ENCODE measurements at regions not wholly inside any gene's neighbourhood (a gene's known extent, or its start where the extent isn't known, plus 50 kb on each side); places are given as distances from the start of the nearest gene placed in this dataset.

DNA sequence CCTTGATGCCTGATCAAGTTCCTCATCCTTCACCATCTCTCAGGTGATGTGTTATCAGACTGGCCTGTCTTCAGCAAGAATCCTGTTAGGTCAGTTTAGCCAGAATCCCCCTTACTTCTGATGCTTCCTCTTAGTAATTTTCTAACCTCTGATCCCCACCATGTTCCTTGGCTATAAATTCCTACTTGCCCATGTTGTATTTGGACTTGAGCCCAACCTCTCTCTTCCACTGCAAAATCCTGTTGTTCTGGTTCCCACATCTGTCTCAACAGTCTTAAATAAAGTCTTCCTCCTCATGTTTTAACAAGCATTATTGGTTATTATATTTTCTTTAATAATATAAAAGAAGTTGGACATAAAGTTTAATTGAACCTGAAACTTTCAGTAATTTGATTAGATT lies 987.8 kb upstream of the USP15 start:
- Histone ChIP-seq H4K8ac (ENCODE audit: extremely low read depth, insufficient read depth, low read length) (no peak overlapping the region), H4K5ac (ENCODE audit: insufficient read length, low read depth, low read length) (no peak overlapping the region), H3K18ac (ENCODE audit: extremely low read depth, low read length) (no peak overlapping the region), H2AFZ (ENCODE audit: low read length) (no peak overlapping the region), H3K4me1 (replicated peaks in 1 of 4; ENCODE audit: control insufficient read depth in 3 of 4, insufficient read depth in 4 of 4, low read length in 3 of 4) (no peaks in the 10 kb centered on the region), H4K20me1 (replicated peaks in 1 of 2; ENCODE audit: control insufficient read depth in 1 of 2, insufficient read depth in 2 of 2, low read length in 2 of 2) (no peaks in the 10 kb centered on the region), H3K4ac (replicated peaks; ENCODE audit: insufficient read length, low read depth, low read length) (no peak overlapping the region), H2BK12ac (ENCODE audit: low read depth, low read length) (no peak overlapping the region), H3K36me3 (ENCODE audit: control insufficient read depth in 2 of 4, insufficient read depth in 4 of 4, low read length in 3 of 4) (no peaks in the 10 kb centered on the region), H2BK5ac (ENCODE audit: low read depth, low read length) (no peak overlapping the region), H2BK15ac (ENCODE audit: low read length) (no peak overlapping the region), H3K23ac (ENCODE audit: insufficient read length) (no peak overlapping the region), H3K4me2 (ENCODE audit: insufficient read depth in 1 of 2, low read depth in 2 of 2, low read length in 2 of 2) (no peak overlapping the region), H3K27me3 (replicated peaks in 1 of 4; ENCODE audit: control insufficient read depth in 3 of 4, extremely low read depth in 1 of 4, insufficient read depth in 3 of 4, low read length in 3 of 4) (no peaks in the 10 kb centered on the region), H3K79me2 (ENCODE audit: control insufficient read depth in 1 of 2, insufficient read depth in 2 of 2, low read length in 2 of 2) (no peaks in the 10 kb centered on the region), H3K4me3 (ENCODE audit: extremely low read depth in 1 of 4, insufficient read depth in 2 of 4, low read depth in 3 of 4, low read length in 4 of 4) (no peak overlapping the region), H3K9me3 (ENCODE audit: insufficient read depth in 2 of 2, low read depth in 1 of 2, low read length in 1 of 2) (no peaks in the 10 kb centered on the region), H2AK5ac (ENCODE audit: low read depth, low read length) (no peak overlapping the region), H3K27ac (ENCODE audit: low read depth, low read length) (no peak overlapping the region), H3K14ac (ENCODE audit: insufficient read length) (no peak overlapping the region), H2BK120ac (replicated peaks; ENCODE audit: low read depth, low read length) (no peak overlapping the region), H3K79me1 (ENCODE audit: low read depth, low read length) (no peaks in the 10 kb centered on the region), H4K91ac (replicated peaks; ENCODE audit: insufficient read length, low read length) (no peak overlapping the region), H3K23me2 (ENCODE audit: low read depth, low read length) (no peaks in the 10 kb centered on the region; the same call in 1 of the 2 replicates), H2BK20ac (ENCODE audit: low read length) (no peak overlapping the region), H3K56ac (replicated peaks; ENCODE audit: insufficient read length, low read depth, low read length) (no peak overlapping the region), H3K9ac (replicated peaks in 1 of 4; ENCODE audit: extremely low read depth in 1 of 4, low read depth in 3 of 4, low read length in 3 of 4) (no peak overlapping the region)
- FAIRE-seq (no peak), DNase-seq (ENCODE audit: low read depth in 1 of 2, low spot score in 2 of 2) (no peak)
- CTCF ChIA-PET (ENCODE audit: partially characterized antibody), result no interaction called here
- TF ChIP-seq TCF12 (IDR thresholded peaks at IDR 0.05; ENCODE audit: low read depth, low read length) (no peak), CEBPB (IDR thresholded peaks at IDR 0.05; ENCODE audit: low read depth, low read length) (0 out of 2 replicates have a peak, but pooled peaks have one; percentile 0)
- POLR2A ChIA-PET (ENCODE audit: partially characterized antibody), result no interaction called here
